Thyroid gland (tissue), 4 donors: ENCODE measurements at regions not wholly inside any gene's neighbourhood (a gene's known extent, or its start where the extent isn't known, plus 50 kb on each side); places are given as distances from the start of the nearest gene placed in this dataset.

Experiments
- POLR2A ChIP-seq, 2 donors: fragments of 450-650 bp; IDR thresholded peaks; one replicate each; pipeline ENCODE4 v1.6.1; 2017; ENCODE audit warnings: antibody characterized with exemption in 2 of 2, mild to moderate bottlenecking in 2 of 2, moderate library complexity in 1 of 2
- TF ChIP-seq, protein P1 (sequence below), 6 experiments: fragments of 200-600 bp in 3 of 6; fragments of 450-650 bp in 3 of 6; sonication (generic) in 3 of 6; IDR thresholded peaks; one replicate each; pipeline ENCODE4 v1.5.1; 2016 to 2019; ENCODE audit warnings: antibody characterized with exemption in 6 of 6, mild to moderate bottlenecking in 2 of 6, inconsistent platforms in 1 of 6, moderate library complexity in 1 of 6

DNA sequence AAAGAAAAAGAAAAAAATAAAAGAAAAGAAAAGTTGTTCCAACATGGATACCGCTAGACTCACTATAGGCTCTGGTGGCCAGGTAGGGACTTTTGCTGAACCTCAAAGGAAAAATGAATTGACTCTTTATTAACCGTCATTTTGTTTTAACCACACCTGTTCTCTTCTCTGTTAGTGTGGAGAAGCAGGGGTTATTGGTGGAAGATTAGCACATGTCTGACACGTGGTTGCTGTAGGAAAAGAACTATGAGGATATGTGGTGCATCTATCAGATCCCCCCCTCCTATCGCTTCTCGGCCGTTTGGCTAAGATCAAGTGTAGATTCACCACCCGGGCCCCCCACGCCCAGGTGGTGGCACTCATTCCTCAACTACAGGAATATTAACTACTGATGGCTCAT lies 212.4 kb upstream of the ZNF184 start:
- TF ChIP-seq, protein P1, sequence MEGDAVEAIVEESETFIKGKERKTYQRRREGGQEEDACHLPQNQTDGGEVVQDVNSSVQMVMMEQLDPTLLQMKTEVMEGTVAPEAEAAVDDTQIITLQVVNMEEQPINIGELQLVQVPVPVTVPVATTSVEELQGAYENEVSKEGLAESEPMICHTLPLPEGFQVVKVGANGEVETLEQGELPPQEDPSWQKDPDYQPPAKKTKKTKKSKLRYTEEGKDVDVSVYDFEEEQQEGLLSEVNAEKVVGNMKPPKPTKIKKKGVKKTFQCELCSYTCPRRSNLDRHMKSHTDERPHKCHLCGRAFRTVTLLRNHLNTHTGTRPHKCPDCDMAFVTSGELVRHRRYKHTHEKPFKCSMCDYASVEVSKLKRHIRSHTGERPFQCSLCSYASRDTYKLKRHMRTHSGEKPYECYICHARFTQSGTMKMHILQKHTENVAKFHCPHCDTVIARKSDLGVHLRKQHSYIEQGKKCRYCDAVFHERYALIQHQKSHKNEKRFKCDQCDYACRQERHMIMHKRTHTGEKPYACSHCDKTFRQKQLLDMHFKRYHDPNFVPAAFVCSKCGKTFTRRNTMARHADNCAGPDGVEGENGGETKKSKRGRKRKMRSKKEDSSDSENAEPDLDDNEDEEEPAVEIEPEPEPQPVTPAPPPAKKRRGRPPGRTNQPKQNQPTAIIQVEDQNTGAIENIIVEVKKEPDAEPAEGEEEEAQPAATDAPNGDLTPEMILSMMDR (IDR thresholded peaks at IDR 0.05): no peak
- TF ChIP-seq POLR2A (IDR thresholded peaks at IDR 0.05): no peak
